PFSK-1 (cell line): ENCODE measurements at regions not wholly inside any gene's neighbourhood (a gene's known extent, or its start where the extent isn't known, plus 50 kb on each side); places are given as distances from the start of the nearest gene placed in this dataset.

Source experiments
- FOXP2 ChIP-seq: optimal IDR thresholded peaks from 2 replicates; pipeline ENCODE3; 2011; ENCODE audit warnings: borderline replicate concordance, control low read depth, inconsistent platforms; ENCODE audit not compliant: insufficient read depth; ENCODE audit errors: extremely low read length, extremely low read depth
- POLR2AphosphoS5 ChIP-seq: IDR thresholded peaks from 2 replicates; pipeline ENCODE4 v1.6.1; 2012; ENCODE audit warnings: low read depth, mild to moderate bottlenecking, control low read depth, low read length, moderate library complexity
- SIN3A ChIP-seq: IDR thresholded peaks from 2 replicates; pipeline ENCODE4 v1.6.1; 2012; ENCODE audit warnings: mild to moderate bottlenecking, low read length, moderate library complexity, borderline replicate concordance; ENCODE audit not compliant: insufficient read depth
- TAF1 ChIP-seq: IDR thresholded peaks from 2 replicates; pipeline ENCODE4 v1.6.1; 2012; ENCODE audit warnings: low read length, control low read depth, borderline replicate concordance; ENCODE audit not compliant: insufficient read depth
- TF ChIP-seq, protein P1 (sequence below), 2 experiments: IDR thresholded peaks; 2 replicates each; pipeline versions ENCODE4 v1.6.1 to v1.8.0; 2011 to 2012; ENCODE audit warnings: low read depth in 2 of 2, low read length in 2 of 2, control low read depth in 1 of 2, inconsistent platforms in 1 of 2, mild to moderate bottlenecking in 1 of 2, moderate library complexity in 1 of 2; ENCODE audit not compliant: insufficient read depth in 1 of 2

DNA sequence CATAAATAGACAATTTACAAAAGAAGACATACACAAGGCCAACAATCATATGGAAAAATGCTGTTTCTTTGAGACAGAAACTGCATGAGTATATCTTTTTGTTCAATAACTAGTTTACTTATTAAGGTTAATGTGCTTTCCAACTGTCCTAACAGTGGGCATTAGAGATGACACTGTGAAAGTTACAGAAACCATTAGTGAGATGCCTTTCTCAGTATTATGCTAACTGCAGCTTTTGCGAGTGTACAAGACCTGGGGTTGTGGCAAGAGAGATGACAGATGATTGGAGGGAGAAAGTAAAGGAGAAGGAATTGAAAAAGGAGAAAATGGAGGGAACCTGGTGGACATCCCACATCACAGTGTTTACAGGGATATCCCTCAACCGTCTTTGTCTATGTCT, 640.5 kb downstream of the ZPLD1 start:
- TF ChIP-seq, protein P1, sequence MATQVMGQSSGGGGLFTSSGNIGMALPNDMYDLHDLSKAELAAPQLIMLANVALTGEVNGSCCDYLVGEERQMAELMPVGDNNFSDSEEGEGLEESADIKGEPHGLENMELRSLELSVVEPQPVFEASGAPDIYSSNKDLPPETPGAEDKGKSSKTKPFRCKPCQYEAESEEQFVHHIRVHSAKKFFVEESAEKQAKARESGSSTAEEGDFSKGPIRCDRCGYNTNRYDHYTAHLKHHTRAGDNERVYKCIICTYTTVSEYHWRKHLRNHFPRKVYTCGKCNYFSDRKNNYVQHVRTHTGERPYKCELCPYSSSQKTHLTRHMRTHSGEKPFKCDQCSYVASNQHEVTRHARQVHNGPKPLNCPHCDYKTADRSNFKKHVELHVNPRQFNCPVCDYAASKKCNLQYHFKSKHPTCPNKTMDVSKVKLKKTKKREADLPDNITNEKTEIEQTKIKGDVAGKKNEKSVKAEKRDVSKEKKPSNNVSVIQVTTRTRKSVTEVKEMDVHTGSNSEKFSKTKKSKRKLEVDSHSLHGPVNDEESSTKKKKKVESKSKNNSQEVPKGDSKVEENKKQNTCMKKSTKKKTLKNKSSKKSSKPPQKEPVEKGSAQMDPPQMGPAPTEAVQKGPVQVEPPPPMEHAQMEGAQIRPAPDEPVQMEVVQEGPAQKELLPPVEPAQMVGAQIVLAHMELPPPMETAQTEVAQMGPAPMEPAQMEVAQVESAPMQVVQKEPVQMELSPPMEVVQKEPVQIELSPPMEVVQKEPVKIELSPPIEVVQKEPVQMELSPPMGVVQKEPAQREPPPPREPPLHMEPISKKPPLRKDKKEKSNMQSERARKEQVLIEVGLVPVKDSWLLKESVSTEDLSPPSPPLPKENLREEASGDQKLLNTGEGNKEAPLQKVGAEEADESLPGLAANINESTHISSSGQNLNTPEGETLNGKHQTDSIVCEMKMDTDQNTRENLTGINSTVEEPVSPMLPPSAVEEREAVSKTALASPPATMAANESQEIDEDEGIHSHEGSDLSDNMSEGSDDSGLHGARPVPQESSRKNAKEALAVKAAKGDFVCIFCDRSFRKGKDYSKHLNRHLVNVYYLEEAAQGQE (IDR thresholded peaks at IDR 0.05; ENCODE audit: insufficient read depth in 1 of 2, low read depth in 2 of 2, low read length in 2 of 2): no peak

- TF ChIP-seq POLR2AphosphoS5 (no peak), FOXP2 (no peak), SIN3A (no peak), TAF1 (no peak)
- TF ChIP-seq, protein P1 (IDR thresholded peaks at IDR 0.05; ENCODE audit: insufficient read depth in 1 of 2, low read depth in 2 of 2, low read length in 2 of 2): no peak
Observed at GRCh38 chr3:103077910-103078309, 643.1 kb downstream of the ZPLD1 start.

DNA sequence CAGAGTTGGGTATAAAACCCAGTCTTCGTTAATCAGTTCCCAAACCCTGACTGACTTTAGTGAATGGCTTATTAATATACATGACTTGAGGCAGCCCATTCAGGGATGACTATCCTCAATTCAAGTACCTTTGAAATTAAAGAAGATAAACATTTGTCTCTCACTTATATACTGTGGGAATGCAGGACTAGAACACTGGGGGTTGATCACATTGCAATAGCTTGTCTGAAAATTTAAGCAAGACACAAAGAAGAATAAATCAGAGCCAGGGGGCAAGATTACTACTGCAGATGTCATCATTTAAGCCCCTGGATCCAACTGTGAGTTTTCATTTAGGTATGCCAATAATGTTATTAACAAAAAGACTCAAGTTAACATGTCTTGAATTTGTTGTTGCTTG, 647.7 kb downstream of the ZPLD1 start:
- TF ChIP-seq, protein P1 (IDR thresholded peaks at IDR 0.05; ENCODE audit: insufficient read depth in 1 of 2, low read depth in 2 of 2, low read length in 2 of 2): no peak
- TF ChIP-seq TAF1 (no peak), SIN3A (no peak), POLR2AphosphoS5 (no peak), FOXP2 (no peak)

GRCh38 chr3:103083848-103084631, 649.2 kb downstream of the ZPLD1 start:
- TF ChIP-seq SIN3A (no peak), TAF1 (no peak), FOXP2 (no peak), POLR2AphosphoS5 (no peak)
- TF ChIP-seq, protein P1 (IDR thresholded peaks at IDR 0.05; ENCODE audit: insufficient read depth in 1 of 2, low read depth in 2 of 2, low read length in 2 of 2): no peak

DNA sequence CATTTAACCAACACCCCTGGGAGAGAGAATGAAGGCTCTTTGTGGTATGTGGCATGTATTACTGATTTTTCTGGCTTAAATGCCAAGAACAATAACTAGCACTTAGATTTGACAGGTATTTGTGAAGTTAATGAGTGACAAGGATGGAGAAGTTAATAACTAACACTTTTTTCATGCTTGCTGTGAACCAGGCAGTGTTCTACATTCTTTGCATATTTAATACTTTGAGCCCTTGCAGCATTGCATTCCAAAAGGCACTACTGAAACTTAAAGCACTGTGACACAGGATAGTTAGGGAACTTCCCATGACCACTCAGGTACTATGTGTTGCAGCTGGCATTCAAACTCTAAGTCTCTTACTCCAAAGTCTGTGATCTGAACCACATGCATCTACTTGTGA, 650.6 kb downstream of the ZPLD1 start:
- TF ChIP-seq FOXP2: no peak
- no peak for TF ChIP-seq TAF1
- no peak for TF ChIP-seq SIN3A
